SK-N-SH (cell line): ENCODE measurements at regions not wholly inside any gene's neighbourhood (a gene's known extent, or its start where the extent isn't known, plus 50 kb on each side); places are given as distances from the start of the nearest gene placed in this dataset.

ENCODE experiments used
- CTCF ChIA-PET: fragments of 300-600, 350-600 bp; formaldehyde crosslinking; extraction: SDS; loops from one replicate; lab custom pipeline; 2021; lab: Yijun Ruan, JAX
- POLR2A ChIA-PET: fragments of 350-600 bp; sonication (Branson Sonifier 250); formaldehyde crosslinking; extraction: SDS; loops from one replicate; lab custom pipeline; 2020; ENCODE audit warnings: antibody characterized with exemption, inconsistent platforms; lab: Yijun Ruan, JAX
- DNase-seq: peaks from one replicate; pipeline ENCODE4 v3.0.0; 2012
- H2AFZ ChIP-seq: fragments of 200-600 bp; sonication (generic); 2 replicates; pipeline ENCODE4 v1.8.1; 2016; ENCODE audit warnings: antibody characterized with exemption, mild to moderate bottlenecking, low read depth
- H3F3A ChIP-seq: fragments of 200-600 bp; sonication (generic); replicated peaks from 2 replicates; pipeline ENCODE3; 2016; ENCODE audit warnings: antibody characterized with exemption, mild to moderate bottlenecking; ENCODE audit not compliant: insufficient read depth
- H3K27ac ChIP-seq, 2 experiments: fragments of 200-500 bp in 1 of 2; fragments of 200-600 bp in 1 of 2; sonication (Bioruptor generic) in 1 of 2; sonication (generic), shearing (Covaris generic) in 1 of 2; 2 replicates each; pipeline versions ENCODE4 v1.5.1 to v1.6.1; 2014 to 2016; ENCODE audit warnings: low read depth in 2 of 2, inconsistent platforms in 1 of 2, low read length in 1 of 2, mild to moderate bottlenecking in 1 of 2, mixed read lengths in 1 of 2
- H3K27me3 ChIP-seq: fragments of 200-600 bp; sonication (generic), shearing (Covaris generic); 2 replicates; pipeline ENCODE4 v1.6.1; 2016; ENCODE audit warnings: mixed run types; ENCODE audit not compliant: insufficient read depth
- H3K36me3 ChIP-seq, 2 experiments: fragments of 200-500 bp in 1 of 2; fragments of 200-600 bp in 1 of 2; sonication (Bioruptor generic) in 1 of 2; sonication (generic) in 1 of 2; replicated peaks in 1 of 2; 2 replicates each; pipeline versions ENCODE3 to v1.5.1; 2014 to 2016; ENCODE audit warnings: low read length in 1 of 2, mild to moderate bottlenecking in 1 of 2; ENCODE audit not compliant: insufficient read depth in 2 of 2, control insufficient read depth in 1 of 2
- H3K4me1 ChIP-seq, 2 experiments: fragments of 200-500 bp in 1 of 2; fragments of 200-600 bp in 1 of 2; sonication (Bioruptor generic) in 1 of 2; sonication (generic), shearing (Covaris generic) in 1 of 2; 2 replicates each; pipeline versions ENCODE4 v1.5.1 to v1.6.1; 2014 to 2016; ENCODE audit warnings: low read depth in 1 of 2, low read length in 1 of 2, mixed run types in 1 of 2; ENCODE audit not compliant: insufficient read depth in 2 of 2, control insufficient read depth in 1 of 2
- H3K4me2 ChIP-seq: fragments of 200-600 bp; sonication (generic), shearing (Covaris generic); 2 replicates; pipeline ENCODE4 v1.6.1; 2017; ENCODE audit warnings: mixed run types
- H3K4me3 ChIP-seq, 2 experiments: fragments of 200-500 bp in 1 of 2; fragments of 200-600 bp in 1 of 2; sonication (Bioruptor generic) in 1 of 2; sonication (generic), shearing (Covaris generic) in 1 of 2; 2 replicates each; pipeline versions ENCODE4 v1.5.1 to v1.8.1; 2014 to 2016; ENCODE audit warnings: low read depth in 2 of 2, inconsistent platforms in 1 of 2, low read length in 1 of 2, mild to moderate bottlenecking in 1 of 2, mixed read lengths in 1 of 2, moderate library complexity in 1 of 2
- H3K79me2 ChIP-seq: fragments of 200-600 bp; sonication (generic); 2 replicates; pipeline ENCODE4 v1.8.1; 2017; ENCODE audit warnings: mild to moderate bottlenecking; ENCODE audit not compliant: insufficient read depth
- H3K9ac ChIP-seq: fragments of 200-600 bp; sonication (generic); 2 replicates; pipeline ENCODE4 v1.6.1; 2017; ENCODE audit warnings: mixed run types
- H3K9me2 ChIP-seq: fragments of 200-600 bp; sonication (generic); 2 replicates; pipeline ENCODE4 v1.6.1; 2017; ENCODE audit warnings: mixed run types
- H3K9me3 ChIP-seq: fragments of 200-600 bp; sonication (generic); 2 replicates; pipeline ENCODE4 v1.6.1; 2017; ENCODE audit warnings: mixed run types, mild to moderate bottlenecking, moderate library complexity
- H4K20me1 ChIP-seq: fragments of 200-600 bp; sonication (generic); 2 replicates; pipeline ENCODE4 v1.6.1; 2017; ENCODE audit warnings: mild to moderate bottlenecking, mixed run types; ENCODE audit not compliant: insufficient read depth
- CTCF ChIP-seq: fragments of 200-600 bp; sonication (generic); IDR thresholded peaks from 2 replicates; pipeline ENCODE4 v1.6.1; 2017; ENCODE audit warnings: antibody characterized with exemption, mild to moderate bottlenecking, moderate library complexity
- ELF1 ChIP-seq: IDR thresholded peaks from 2 replicates; pipeline ENCODE4 v1.4.0; 2012
- EZH2phosphoT487 ChIP-seq: fragments of 200-600 bp; sonication (generic); IDR thresholded peaks from 2 replicates; pipeline ENCODE4 v1.6.1; 2017; ENCODE audit warnings: low read depth, mixed run types, mild to moderate bottlenecking, antibody characterized with exemption, moderate library complexity, borderline replicate concordance
- FOSL2 ChIP-seq: IDR thresholded peaks from 2 replicates; pipeline ENCODE4 v1.4.0; 2012; ENCODE audit warnings: low read depth, mild to moderate bottlenecking, moderate library complexity, borderline replicate concordance
- GATA2 ChIP-seq: sonication (generic); formaldehyde crosslinking; IDR thresholded peaks from 2 replicates; pipeline ENCODE4 v1.5.0; 2020; ENCODE audit warnings: mild to moderate bottlenecking, missing genetic modification reagents
- MAX ChIP-seq: IDR thresholded peaks from 2 replicates; pipeline ENCODE4 v1.4.0; 2012; ENCODE audit warnings: low read depth
- MXI1 ChIP-seq: IDR thresholded peaks from 2 replicates; pipeline ENCODE4 v1.6.1; 2012; ENCODE audit warnings: mild to moderate bottlenecking, low read depth, low read length, improper control_type of control experiment
- NFIC ChIP-seq: IDR thresholded peaks from 2 replicates; pipeline ENCODE4 v1.4.0; 2012; ENCODE audit warnings: borderline replicate concordance
- NRF1 ChIP-seq: IDR thresholded peaks from 2 replicates; pipeline ENCODE4 v1.6.1; 2012; ENCODE audit warnings: low read depth, mild to moderate bottlenecking, low read length
- POLR2AphosphoS5 ChIP-seq: IDR thresholded peaks from 2 replicates; pipeline ENCODE4 v1.6.1; 2012; ENCODE audit warnings: low read depth, low read length
- SMC3 ChIP-seq: IDR thresholded peaks from 2 replicates; pipeline ENCODE4 v1.6.1; 2012; ENCODE audit warnings: low read depth, low read length, improper control_type of control experiment
- TAF1 ChIP-seq: IDR thresholded peaks from 2 replicates; pipeline ENCODE4 v1.6.1; 2012; ENCODE audit warnings: low read depth, mild to moderate bottlenecking, low read length, moderate library complexity, borderline replicate concordance
- TCF12 ChIP-seq: IDR thresholded peaks from 2 replicates; pipeline ENCODE4 v1.4.0; 2012
- TEAD4 ChIP-seq: IDR thresholded peaks from 2 replicates; pipeline ENCODE4 v1.4.0; 2012; ENCODE audit warnings: mild to moderate bottlenecking, borderline replicate concordance; ENCODE audit not compliant: insufficient read depth
- YY1 ChIP-seq: IDR thresholded peaks from 2 replicates; pipeline ENCODE4 v1.4.0; 2012; ENCODE audit warnings: low read depth, mild to moderate bottlenecking
- WGBS: methylation state at CpG from one replicate; pipeline ENCODE4 v1.1.6; 2017; ENCODE audit warnings: low lambda C conversion rate; 5-methylcytosine and 5-hydroxymethylcytosine counted together
- TF ChIP-seq, protein P1 (sequence below): IDR thresholded peaks from 2 replicates; pipeline ENCODE4 v1.6.1; 2012; ENCODE audit warnings: mild to moderate bottlenecking, low read depth, low read length, moderate library complexity
- TF ChIP-seq, protein P2 (sequence below): IDR thresholded peaks from 2 replicates; pipeline ENCODE4; 2012
- TF ChIP-seq, protein P3 (sequence below): fragments of 150-350 bp; IDR thresholded peaks from 2 replicates; pipeline ENCODE4 v1.6.1; 2017; ENCODE audit warnings: antibody characterized with exemption, low read length, low read depth, borderline replicate concordance

DNA sequence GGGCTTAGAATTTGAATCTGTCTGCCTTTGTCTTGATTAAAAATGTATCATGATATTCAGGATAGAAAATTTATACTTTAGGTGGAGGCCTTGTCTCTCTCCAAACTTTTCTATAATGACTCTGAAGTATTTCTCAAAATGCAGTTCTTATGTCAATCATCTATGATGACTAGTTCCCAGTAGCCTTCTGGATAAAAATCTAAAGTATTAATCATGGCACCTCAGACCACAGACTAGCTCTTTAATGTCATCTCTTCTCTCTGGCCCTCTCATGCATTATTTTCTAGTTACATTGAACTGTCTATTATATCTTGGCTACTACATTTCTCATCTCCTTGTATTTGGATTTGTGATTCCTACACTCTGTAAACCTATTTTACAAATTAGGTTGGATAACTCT, 96.9 kb downstream of the ZPLD1 start:
- ChIA-PET CTCF (interaction anchor here (1.0 kb wide), 1 partner anchor 303 kb away, joined by 4 read pairs; no protein-coding TSS in a partner anchor), POLR2A (no interaction called here)
- H3K27ac ChIP-seq, result no peak overlapping the region
- H3K27me3 ChIP-seq, result no peaks in the 10 kb centered on the region
- H3K36me3 ChIP-seq, result no peaks in the 10 kb centered on the region
- no peaks in the 10 kb centered on the region for H3K79me2 ChIP-seq
- H3K9me3 ChIP-seq, result no peaks in the 10 kb centered on the region
- no peak overlapping the region for H3K4me2 ChIP-seq
- no peaks in the 10 kb centered on the region for H3F3A ChIP-seq
- no peak overlapping the region for H2AFZ ChIP-seq
- H4K20me1 ChIP-seq, result no peaks in the 10 kb centered on the region
- no peaks in the 10 kb centered on the region; a peak in 2 of 4 replicates for H3K4me1 ChIP-seq
- H3K9ac ChIP-seq, result no peak overlapping the region
- no peaks in the 10 kb centered on the region for H3K9me2 ChIP-seq
- H3K4me3 ChIP-seq, result no peak overlapping the region
- no peak for DNase-seq
- no peak for TF ChIP-seq GATA2 (CRISPR knock-in tag)
- TF ChIP-seq NRF1, result no peak
- no peak for TF ChIP-seq YY1
- no peak for TF ChIP-seq MXI1
- TF ChIP-seq, protein P1, sequence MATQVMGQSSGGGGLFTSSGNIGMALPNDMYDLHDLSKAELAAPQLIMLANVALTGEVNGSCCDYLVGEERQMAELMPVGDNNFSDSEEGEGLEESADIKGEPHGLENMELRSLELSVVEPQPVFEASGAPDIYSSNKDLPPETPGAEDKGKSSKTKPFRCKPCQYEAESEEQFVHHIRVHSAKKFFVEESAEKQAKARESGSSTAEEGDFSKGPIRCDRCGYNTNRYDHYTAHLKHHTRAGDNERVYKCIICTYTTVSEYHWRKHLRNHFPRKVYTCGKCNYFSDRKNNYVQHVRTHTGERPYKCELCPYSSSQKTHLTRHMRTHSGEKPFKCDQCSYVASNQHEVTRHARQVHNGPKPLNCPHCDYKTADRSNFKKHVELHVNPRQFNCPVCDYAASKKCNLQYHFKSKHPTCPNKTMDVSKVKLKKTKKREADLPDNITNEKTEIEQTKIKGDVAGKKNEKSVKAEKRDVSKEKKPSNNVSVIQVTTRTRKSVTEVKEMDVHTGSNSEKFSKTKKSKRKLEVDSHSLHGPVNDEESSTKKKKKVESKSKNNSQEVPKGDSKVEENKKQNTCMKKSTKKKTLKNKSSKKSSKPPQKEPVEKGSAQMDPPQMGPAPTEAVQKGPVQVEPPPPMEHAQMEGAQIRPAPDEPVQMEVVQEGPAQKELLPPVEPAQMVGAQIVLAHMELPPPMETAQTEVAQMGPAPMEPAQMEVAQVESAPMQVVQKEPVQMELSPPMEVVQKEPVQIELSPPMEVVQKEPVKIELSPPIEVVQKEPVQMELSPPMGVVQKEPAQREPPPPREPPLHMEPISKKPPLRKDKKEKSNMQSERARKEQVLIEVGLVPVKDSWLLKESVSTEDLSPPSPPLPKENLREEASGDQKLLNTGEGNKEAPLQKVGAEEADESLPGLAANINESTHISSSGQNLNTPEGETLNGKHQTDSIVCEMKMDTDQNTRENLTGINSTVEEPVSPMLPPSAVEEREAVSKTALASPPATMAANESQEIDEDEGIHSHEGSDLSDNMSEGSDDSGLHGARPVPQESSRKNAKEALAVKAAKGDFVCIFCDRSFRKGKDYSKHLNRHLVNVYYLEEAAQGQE, result no peak
- TF ChIP-seq ELF1, result no peak
- TF ChIP-seq, all 33 proteins: peak for 0

- Histone ChIP-seq H3K9ac (no peak overlapping the region), H3K4me2 (no peak overlapping the region), H3K27ac (no peak overlapping the region), H3K27me3 (no peaks in the 10 kb centered on the region), H4K20me1 (no peaks in the 10 kb centered on the region), H2AFZ (no peak overlapping the region), H3K4me3 (no peak overlapping the region), H3K36me3 (no peaks in the 10 kb centered on the region), H3K79me2 (no peaks in the 10 kb centered on the region), H3K9me3 (no peaks in the 10 kb centered on the region), H3K4me1 (no peaks in the 10 kb centered on the region; a peak in 2 of 4 replicates), H3F3A (no peaks in the 10 kb centered on the region), H3K9me2 (no peaks in the 10 kb centered on the region)
- TF ChIP-seq TAF1 (no peak), GATA2 (CRISPR knock-in tag) (no peak), SMC3 (no peak), EZH2phosphoT487 (no peak), CTCF (no peak), MAX (no peak), ELF1 (no peak), TCF12 (no peak), TEAD4 (no peak), NFIC (no peak), FOSL2 (no peak), POLR2AphosphoS5 (no peak)
- TF ChIP-seq, protein P2, sequence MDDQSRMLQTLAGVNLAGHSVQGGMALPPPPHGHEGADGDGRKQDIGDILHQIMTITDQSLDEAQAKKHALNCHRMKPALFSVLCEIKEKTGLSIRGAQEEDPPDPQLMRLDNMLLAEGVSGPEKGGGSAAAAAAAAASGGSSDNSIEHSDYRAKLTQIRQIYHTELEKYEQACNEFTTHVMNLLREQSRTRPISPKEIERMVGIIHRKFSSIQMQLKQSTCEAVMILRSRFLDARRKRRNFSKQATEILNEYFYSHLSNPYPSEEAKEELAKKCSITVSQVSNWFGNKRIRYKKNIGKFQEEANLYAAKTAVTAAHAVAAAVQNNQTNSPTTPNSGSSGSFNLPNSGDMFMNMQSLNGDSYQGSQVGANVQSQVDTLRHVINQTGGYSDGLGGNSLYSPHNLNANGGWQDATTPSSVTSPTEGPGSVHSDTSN, result no peak
- TF ChIP-seq, protein P3, sequence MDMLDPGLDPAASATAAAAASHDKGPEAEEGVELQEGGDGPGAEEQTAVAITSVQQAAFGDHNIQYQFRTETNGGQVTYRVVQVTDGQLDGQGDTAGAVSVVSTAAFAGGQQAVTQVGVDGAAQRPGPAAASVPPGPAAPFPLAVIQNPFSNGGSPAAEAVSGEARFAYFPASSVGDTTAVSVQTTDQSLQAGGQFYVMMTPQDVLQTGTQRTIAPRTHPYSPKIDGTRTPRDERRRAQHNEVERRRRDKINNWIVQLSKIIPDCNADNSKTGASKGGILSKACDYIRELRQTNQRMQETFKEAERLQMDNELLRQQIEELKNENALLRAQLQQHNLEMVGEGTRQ, result no peak
- DNase-seq, result no peak
- ChIA-PET CTCF (interaction anchor here (12.2 kb wide), 1 partner anchor 304 kb away, joined by 151 read pairs; no protein-coding TSS in a partner anchor), POLR2A (no interaction called here)
- WGBS, result 74% methylated on average over 3 of the region's 3 CpGs
Measured at GRCh38 chr3:102532901-102533300, 98.1 kb downstream of the ZPLD1 start.
